H9 (cell line): ENCODE measurements at regions not wholly inside any gene's neighbourhood (a gene's known extent, or its start where the extent isn't known, plus 50 kb on each side); places are given as distances from the start of the nearest gene placed in this dataset.

ENCODE experiments used
- DNase-seq: peaks from one replicate; pipeline ENCODE4 v3.0.0-alpha.2; 2017
- H2AFZ ChIP-seq: one replicate; pipeline ENCODE4 v1.6.1; 2013; ENCODE audit warnings: mild to moderate bottlenecking, low read length, control low read depth, moderate library complexity
- H2AK5ac ChIP-seq: 2 replicates; pipeline ENCODE4 v1.6.1; 2013; ENCODE audit warnings: low read length, control low read depth, mixed read lengths; ENCODE audit not compliant: insufficient read length
- H2BK120ac ChIP-seq: one replicate; pipeline ENCODE4 v1.6.1; 2013; ENCODE audit warnings: low read depth, mild to moderate bottlenecking, low read length, control low read depth, inconsistent platforms; ENCODE audit not compliant: poor library complexity, severe bottlenecking
- H2BK12ac ChIP-seq: 2 replicates; pipeline ENCODE4 v1.6.1; 2013; ENCODE audit warnings: low read length, control low read depth, mixed read lengths, low read depth; ENCODE audit not compliant: insufficient read length
- H2BK15ac ChIP-seq: 2 replicates; pipeline ENCODE4 v1.6.1; 2013; ENCODE audit warnings: low read depth, low read length, control low read depth
- H2BK20ac ChIP-seq: one replicate; pipeline ENCODE4 v1.6.1; 2013; ENCODE audit warnings: low read depth, mild to moderate bottlenecking, low read length, control low read depth, inconsistent platforms; ENCODE audit not compliant: poor library complexity, severe bottlenecking
- H2BK5ac ChIP-seq: 2 replicates; pipeline ENCODE4 v1.6.1; 2013; ENCODE audit warnings: low read length, control low read depth, mixed read lengths; ENCODE audit not compliant: insufficient read length
- H3K14ac ChIP-seq: 2 replicates; pipeline ENCODE4 v1.6.1; 2013; ENCODE audit warnings: low read length, control low read depth; ENCODE audit not compliant: insufficient read depth
- H3K18ac ChIP-seq: 2 replicates; pipeline ENCODE4 v1.6.1; 2013; ENCODE audit warnings: low read depth, mild to moderate bottlenecking, mixed read lengths, low read length, control low read depth; ENCODE audit not compliant: insufficient read length
- H3K23ac ChIP-seq: 2 replicates; pipeline ENCODE4 v1.6.1; 2013; ENCODE audit warnings: low read length, control low read depth, mixed read lengths, low read depth; ENCODE audit not compliant: insufficient read length
- H3K23me2 ChIP-seq: 2 replicates; pipeline ENCODE4 v1.6.1; 2013; ENCODE audit warnings: low read depth, mild to moderate bottlenecking, mixed read lengths, low read length, control low read depth; ENCODE audit not compliant: insufficient read length, poor library complexity, severe bottlenecking
- H3K27ac ChIP-seq: 2 replicates; pipeline ENCODE4 v1.5.1; 2013; ENCODE audit warnings: low read length, control low read depth, mixed read lengths, low read depth; ENCODE audit not compliant: insufficient read length
- H3K27me3 ChIP-seq: 2 replicates; pipeline ENCODE4 v1.6.1; 2013; ENCODE audit warnings: low read length, control low read depth, inconsistent platforms; ENCODE audit not compliant: insufficient read depth
- H3K4ac ChIP-seq: 2 replicates; pipeline ENCODE4 v1.6.1; 2013; ENCODE audit warnings: low read depth, mild to moderate bottlenecking, control low read depth, inconsistent platforms, low read length, moderate library complexity
- H3K4me1 ChIP-seq: 2 replicates; pipeline ENCODE4 v1.6.1; 2013; ENCODE audit warnings: low read length, control low read depth, inconsistent platforms; ENCODE audit not compliant: insufficient read depth
- H3K4me2 ChIP-seq: 2 replicates; pipeline ENCODE4 v1.6.1; 2013; ENCODE audit warnings: low read length, control low read depth, mixed read lengths; ENCODE audit not compliant: insufficient read length, insufficient read depth
- H3K56ac ChIP-seq: 2 replicates; pipeline ENCODE4 v1.6.1; 2013; ENCODE audit warnings: low read depth, mild to moderate bottlenecking, mixed read lengths, low read length, control low read depth; ENCODE audit not compliant: insufficient read length
- H3K79me1 ChIP-seq: 2 replicates; pipeline ENCODE4 v1.6.1; 2013; ENCODE audit warnings: low read depth, mild to moderate bottlenecking, moderate library complexity, low read length, control low read depth, inconsistent platforms; ENCODE audit not compliant: insufficient read depth, poor library complexity, severe bottlenecking
- H3K79me2 ChIP-seq: 2 replicates; pipeline ENCODE4 v1.6.1; 2013; ENCODE audit warnings: low read length, control low read depth, inconsistent platforms; ENCODE audit not compliant: insufficient read depth
- H3K9ac ChIP-seq: 2 replicates; pipeline ENCODE4 v1.6.1; 2013; ENCODE audit warnings: low read length, control low read depth, mixed read lengths; ENCODE audit not compliant: insufficient read length; ENCODE audit errors: extremely low read depth
- H3K9me3 ChIP-seq: one replicate; pipeline ENCODE4 v1.6.1; 2013; ENCODE audit warnings: low read depth, low read length, inconsistent platforms; ENCODE audit not compliant: control insufficient read depth
- H3T11ph ChIP-seq: one replicate; pipeline ENCODE4 v1.6.1; 2013; ENCODE audit warnings: mild to moderate bottlenecking, low read length, control low read depth, inconsistent platforms
- H4K20me1 ChIP-seq: one replicate; pipeline ENCODE4 v1.6.1; 2013; ENCODE audit not compliant: control insufficient read depth, insufficient read length, insufficient read depth
- H4K5ac ChIP-seq: 2 replicates; pipeline ENCODE4 v1.6.1; 2013; ENCODE audit warnings: low read depth, mild to moderate bottlenecking, mixed read lengths, low read length, control low read depth; ENCODE audit not compliant: insufficient read length
- H4K8ac ChIP-seq: replicated peaks from 2 replicates; pipeline ENCODE4 v1.6.1; 2013; ENCODE audit warnings: low read length, control low read depth, mixed read lengths, low read depth; ENCODE audit not compliant: insufficient read length
- H4K91ac ChIP-seq: 2 replicates; pipeline ENCODE4 v1.6.1; 2013; ENCODE audit warnings: low read depth, mild to moderate bottlenecking, moderate library complexity, mixed read lengths, low read length, control low read depth; ENCODE audit not compliant: insufficient read length
- H3K27ac Mint-ChIP-seq, 3 experiments: 2 replicates in 2 of 3; 3 replicates in 1 of 3; pipeline ENCODE4 v1.8.0; 2020 to 2021; ENCODE audit warnings: mixed read lengths in 3 of 3, mild to moderate bottlenecking in 1 of 3, moderate library complexity in 1 of 3
- H3K27me3 Mint-ChIP-seq: 2 replicates; pipeline ENCODE4 v1.8.0; 2021; ENCODE audit warnings: low read depth, mild to moderate bottlenecking, moderate library complexity, mixed read lengths
- H3K36me3 Mint-ChIP-seq, 3 experiments: 2 replicates in 2 of 3; 3 replicates in 1 of 3; pipeline ENCODE4 v1.8.0; 2020 to 2021; ENCODE audit warnings: low read depth in 3 of 3, mixed read lengths in 3 of 3; ENCODE audit not compliant: insufficient read depth in 1 of 3
- H3K4me1 Mint-ChIP-seq, 2 experiments: 2 replicates each; pipeline ENCODE4 v1.8.0; 2020; ENCODE audit warnings: mixed read lengths in 2 of 2
- H3K4me3 Mint-ChIP-seq, 2 experiments: 2 replicates in 1 of 2; 3 replicates in 1 of 2; pipeline ENCODE4 v1.8.0; 2020 to 2021; ENCODE audit warnings: mild to moderate bottlenecking in 2 of 2, mixed read lengths in 2 of 2, moderate library complexity in 1 of 2
- H3K9me3 Mint-ChIP-seq, 2 experiments: 2 replicates in 1 of 2; 3 replicates in 1 of 2; pipeline ENCODE4 v1.8.0; 2020; ENCODE audit warnings: mild to moderate bottlenecking in 2 of 2, mixed read lengths in 2 of 2, moderate library complexity in 1 of 2
- CTCF ChIP-seq: fragments of 200-600 bp; sonication (generic); conservative IDR thresholded peaks from 3 replicates; pipeline ENCODE4 v1.8.0; 2021; ENCODE audit warnings: antibody characterized with exemption, mild to moderate bottlenecking
- WGBS: extraction: QIAGEN DNeasy Blood & Tissue Kit; methylation state at CpG from one replicate; pipeline ENCODE4 v1.1.7; 2013; ENCODE audit warnings: missing lambda C conversion rate, low lambda C conversion rate, mixed read lengths; ENCODE audit not compliant: insufficient read length; ENCODE audit errors: extremely low coverage; 5-methylcytosine and 5-hydroxymethylcytosine counted together

GRCh38 chr9:135268981-135269380 lies 181.5 kb downstream of the OLFM1 start:
- Mint-ChIP-seq H3K27ac (no peak overlapping the region), H3K27me3 (peaks cover 6% of the 10 kb centered on the region), H3K36me3 (no peaks in the 10 kb centered on the region; a peak in 1 of 7 replicates), H3K4me1 (peaks cover 12 to 21% of the 10 kb centered on the region in 2 experiments), H3K9me3 (peaks cover 0 to 2% of the 10 kb centered on the region in 2 experiments; a peak in 2 of 5 replicates), H3K4me3 (no peak overlapping the region)
- no peak overlapping the region for H3K4me2 ChIP-seq
- H3K23me2 ChIP-seq = no peaks in the 10 kb centered on the region
- WGBS = no CpG with 5 or more reads among the region's 6 CpGs
- no peak overlapping the region for H4K91ac ChIP-seq
- no peak overlapping the region for H2BK15ac ChIP-seq
- H3T11ph ChIP-seq = no peak overlapping the region
- H2AFZ ChIP-seq = no peak overlapping the region
- H4K5ac ChIP-seq = no peak overlapping the region
- no peak for DNase-seq
- H2BK120ac ChIP-seq = no peak overlapping the region
- H3K14ac ChIP-seq = no peak overlapping the region; the same call in 1 of the 2 replicates
- no peak overlapping the region for H3K23ac ChIP-seq
- H4K20me1 ChIP-seq = no peaks in the 10 kb centered on the region
- no peak overlapping the region for H2BK12ac ChIP-seq
- no peak overlapping the region for H2BK20ac ChIP-seq
- H3K27me3 ChIP-seq = no peaks in the 10 kb centered on the region
- H2AK5ac ChIP-seq = no peak overlapping the region
- no peak overlapping the region for H3K18ac ChIP-seq
- H3K9ac ChIP-seq = no peak overlapping the region
- no peaks in the 10 kb centered on the region for H3K4me1 ChIP-seq
- no peak overlapping the region for H4K8ac ChIP-seq
- no peak for TF ChIP-seq CTCF
- H3K79me2 ChIP-seq = no peaks in the 10 kb centered on the region
- H3K9me3 ChIP-seq = no peaks in the 10 kb centered on the region
- no peak overlapping the region for H3K27ac ChIP-seq
- no peak overlapping the region for H3K56ac ChIP-seq
- no peaks in the 10 kb centered on the region for H3K79me1 ChIP-seq
- no peak overlapping the region for H3K4ac ChIP-seq
- H2BK5ac ChIP-seq = no peak overlapping the region
